Vagina (tissue), 2 donors: ENCODE measurements at regions not wholly inside any gene's neighbourhood (a gene's known extent, or its start where the extent isn't known, plus 50 kb on each side); places are given as distances from the start of the nearest gene placed in this dataset.

Experiments used
- CTCF ChIP-seq, 3 experiments: fragments of 450-650 bp in 2 of 3; fragments of 200-600 bp in 1 of 3; sonication (generic) in 1 of 3; IDR thresholded peaks; one replicate each; pipeline ENCODE4 v1.5.1; 2017 to 2019; ENCODE audit warnings: antibody characterized with exemption in 3 of 3, mild to moderate bottlenecking in 2 of 3, moderate library complexity in 2 of 3
- POLR2AphosphoS5 ChIP-seq, 2 donors: sonication (generic); formaldehyde crosslinking; IDR thresholded peaks; one replicate each; pipeline ENCODE4 v1.9.0; 2017; ENCODE audit warnings: antibody characterized with exemption in 2 of 2, mild to moderate bottlenecking in 2 of 2, low read depth in 1 of 2; ENCODE audit not compliant: insufficient read depth in 1 of 2

GRCh38 chr10:36344240-36345174, 702.4 kb upstream of the FZD8 start:
- TF ChIP-seq CTCF (IDR thresholded peaks at IDR 0.05) (no peak), POLR2AphosphoS5 (IDR thresholded peaks at IDR 0.05; ENCODE audit: insufficient read depth in 1 of 2, low read depth in 1 of 2) (no peak)
